ENCODE measurements at regions not wholly inside any gene's neighbourhood (a gene's known extent, or its start where the extent isn't known, plus 50 kb on each side); places are given as distances from the start of the nearest gene placed in this dataset.

DNA sequence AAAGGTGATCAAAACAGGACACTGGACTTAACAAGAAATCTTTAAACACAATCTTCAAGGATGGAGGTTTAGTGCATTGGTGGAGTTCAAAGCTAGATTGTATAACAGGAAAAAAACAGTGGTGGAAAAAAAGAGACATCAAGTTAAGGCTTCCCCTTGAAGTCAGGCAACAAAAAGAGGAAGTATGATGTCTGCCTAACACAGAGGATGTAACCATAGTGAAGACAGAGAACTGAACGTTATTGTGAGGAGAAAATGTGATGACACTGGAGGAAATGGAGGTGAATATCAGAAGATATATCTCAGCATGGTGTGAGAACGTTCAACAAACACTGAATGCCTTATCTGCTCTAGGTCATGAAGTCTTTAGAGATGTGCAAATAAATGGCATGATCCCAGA, 192.4 kb upstream of the AR start:
- TF ChIP-seq POLR2A (IDR thresholded peaks at IDR 0.05) (no peak), POLR2AphosphoS5 (IDR thresholded peaks at IDR 0.05) (no peak), EP300 (IDR thresholded peaks at IDR 0.05) (no peak)
- TF ChIP-seq, protein P1, sequence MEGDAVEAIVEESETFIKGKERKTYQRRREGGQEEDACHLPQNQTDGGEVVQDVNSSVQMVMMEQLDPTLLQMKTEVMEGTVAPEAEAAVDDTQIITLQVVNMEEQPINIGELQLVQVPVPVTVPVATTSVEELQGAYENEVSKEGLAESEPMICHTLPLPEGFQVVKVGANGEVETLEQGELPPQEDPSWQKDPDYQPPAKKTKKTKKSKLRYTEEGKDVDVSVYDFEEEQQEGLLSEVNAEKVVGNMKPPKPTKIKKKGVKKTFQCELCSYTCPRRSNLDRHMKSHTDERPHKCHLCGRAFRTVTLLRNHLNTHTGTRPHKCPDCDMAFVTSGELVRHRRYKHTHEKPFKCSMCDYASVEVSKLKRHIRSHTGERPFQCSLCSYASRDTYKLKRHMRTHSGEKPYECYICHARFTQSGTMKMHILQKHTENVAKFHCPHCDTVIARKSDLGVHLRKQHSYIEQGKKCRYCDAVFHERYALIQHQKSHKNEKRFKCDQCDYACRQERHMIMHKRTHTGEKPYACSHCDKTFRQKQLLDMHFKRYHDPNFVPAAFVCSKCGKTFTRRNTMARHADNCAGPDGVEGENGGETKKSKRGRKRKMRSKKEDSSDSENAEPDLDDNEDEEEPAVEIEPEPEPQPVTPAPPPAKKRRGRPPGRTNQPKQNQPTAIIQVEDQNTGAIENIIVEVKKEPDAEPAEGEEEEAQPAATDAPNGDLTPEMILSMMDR (IDR thresholded peaks at IDR 0.05): no peak
